Lower leg skin (tissue), 3 donors: ENCODE measurements at regions not wholly inside any gene's neighbourhood (a gene's known extent, or its start where the extent isn't known, plus 50 kb on each side); places are given as distances from the start of the nearest gene placed in this dataset.

Experiments used
- POLR2A ChIP-seq, 2 donors: fragments of 450-650 bp; IDR thresholded peaks; one replicate each; pipeline ENCODE4 v1.6.1; 2016 to 2017; ENCODE audit warnings: antibody characterized with exemption in 2 of 2, mild to moderate bottlenecking in 1 of 2, moderate library complexity in 1 of 2
- TF ChIP-seq, protein P1 (sequence below), 3 donors: fragments of 450-650 bp; IDR thresholded peaks; one replicate each; pipeline ENCODE4 v1.5.1; 2016; ENCODE audit warnings: antibody characterized with exemption in 3 of 3, mild to moderate bottlenecking in 3 of 3, moderate library complexity in 2 of 3

DNA sequence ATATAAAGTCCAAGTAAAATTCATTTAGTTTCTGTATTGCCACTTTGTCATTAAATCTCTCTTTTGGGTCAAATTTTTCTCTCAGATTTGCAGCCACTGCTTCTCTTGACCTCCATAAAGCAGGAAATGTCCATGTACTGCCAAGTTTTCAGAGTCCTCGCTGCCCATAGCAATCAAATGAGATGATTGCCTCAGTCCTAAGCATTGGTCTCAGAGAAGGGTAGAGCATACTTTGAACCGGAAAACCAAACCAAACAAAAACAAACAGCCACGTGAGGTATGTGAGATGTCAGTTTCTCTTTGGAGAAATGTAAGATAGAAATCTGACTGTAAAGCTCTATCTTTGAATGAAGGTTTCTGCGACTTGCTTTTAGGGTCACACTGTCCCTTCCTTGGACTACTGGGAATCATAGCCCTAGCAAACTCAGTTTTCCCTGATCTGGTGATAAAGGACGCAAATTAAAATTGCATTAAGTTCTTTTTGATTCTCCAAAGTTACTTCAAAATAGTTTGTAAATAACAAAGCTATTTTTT lies 505.4 kb upstream of the CITED2 start:
- TF ChIP-seq, protein P1, sequence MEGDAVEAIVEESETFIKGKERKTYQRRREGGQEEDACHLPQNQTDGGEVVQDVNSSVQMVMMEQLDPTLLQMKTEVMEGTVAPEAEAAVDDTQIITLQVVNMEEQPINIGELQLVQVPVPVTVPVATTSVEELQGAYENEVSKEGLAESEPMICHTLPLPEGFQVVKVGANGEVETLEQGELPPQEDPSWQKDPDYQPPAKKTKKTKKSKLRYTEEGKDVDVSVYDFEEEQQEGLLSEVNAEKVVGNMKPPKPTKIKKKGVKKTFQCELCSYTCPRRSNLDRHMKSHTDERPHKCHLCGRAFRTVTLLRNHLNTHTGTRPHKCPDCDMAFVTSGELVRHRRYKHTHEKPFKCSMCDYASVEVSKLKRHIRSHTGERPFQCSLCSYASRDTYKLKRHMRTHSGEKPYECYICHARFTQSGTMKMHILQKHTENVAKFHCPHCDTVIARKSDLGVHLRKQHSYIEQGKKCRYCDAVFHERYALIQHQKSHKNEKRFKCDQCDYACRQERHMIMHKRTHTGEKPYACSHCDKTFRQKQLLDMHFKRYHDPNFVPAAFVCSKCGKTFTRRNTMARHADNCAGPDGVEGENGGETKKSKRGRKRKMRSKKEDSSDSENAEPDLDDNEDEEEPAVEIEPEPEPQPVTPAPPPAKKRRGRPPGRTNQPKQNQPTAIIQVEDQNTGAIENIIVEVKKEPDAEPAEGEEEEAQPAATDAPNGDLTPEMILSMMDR (IDR thresholded peaks at IDR 0.05): no peak
- no peak for TF ChIP-seq POLR2A (IDR thresholded peaks at IDR 0.05)
